DOHH2 (cell line): ENCODE measurements at regions not wholly inside any gene's neighbourhood (a gene's known extent, or its start where the extent isn't known, plus 50 kb on each side); places are given as distances from the start of the nearest gene placed in this dataset.

Experiments
- H3F3A ChIP-seq: fragments of 200-600 bp; sonication (generic), shearing (Covaris generic); 2 replicates; pipeline ENCODE4 v1.6.0; 2016; ENCODE audit warnings: antibody characterized with exemption, mild to moderate bottlenecking; ENCODE audit not compliant: control insufficient read depth, insufficient read depth
- H3K27ac ChIP-seq: fragments of 200-600 bp; sonication (generic); 2 replicates; pipeline ENCODE4 v1.5.1; 2014; ENCODE audit warnings: low read depth, mild to moderate bottlenecking, low read length, moderate library complexity
- H3K27me3 ChIP-seq: fragments of 200-600 bp; sonication (generic); 2 replicates; pipeline ENCODE4 v1.6.1; 2014; ENCODE audit warnings: mild to moderate bottlenecking, low read length, mixed read lengths; ENCODE audit not compliant: control insufficient read depth
- H3K36me3 ChIP-seq: fragments of 200-600 bp; sonication (generic); 2 replicates; pipeline ENCODE4 v1.6.1; 2014; ENCODE audit warnings: mild to moderate bottlenecking, low read length, moderate library complexity, mixed read lengths; ENCODE audit not compliant: control insufficient read depth
- H3K4me1 ChIP-seq: fragments of 200-600 bp; sonication (generic); 2 replicates; pipeline ENCODE4 v1.6.1; 2014; ENCODE audit warnings: mild to moderate bottlenecking, low read length, mixed read lengths; ENCODE audit not compliant: control insufficient read depth
- H3K4me2 ChIP-seq: fragments of 200-600 bp; sonication (generic); 2 replicates; pipeline ENCODE4 v1.6.0; 2014; ENCODE audit warnings: mild to moderate bottlenecking, low read length, moderate library complexity
- H3K4me3 ChIP-seq: fragments of 200-600 bp; sonication (generic); 2 replicates; pipeline ENCODE4 v1.5.1; 2014; ENCODE audit warnings: mild to moderate bottlenecking, low read length, mixed read lengths
- H3K79me2 ChIP-seq: fragments of 200-600 bp; sonication (generic); 2 replicates; pipeline ENCODE4 v1.6.1; 2014; ENCODE audit warnings: mild to moderate bottlenecking, low read length, mixed read lengths; ENCODE audit not compliant: control insufficient read depth
- H3K9me2 ChIP-seq: fragments of 200-600 bp; sonication (generic); replicated peaks from 2 replicates; pipeline ENCODE4 v1.6.1; 2014; ENCODE audit warnings: mild to moderate bottlenecking, low read length, mixed read lengths; ENCODE audit not compliant: control insufficient read depth
- H3K9me3 ChIP-seq: fragments of 200-600 bp; sonication (generic); 2 replicates; pipeline ENCODE4 v1.6.1; 2014; ENCODE audit warnings: antibody characterized with exemption, low read length, mixed read lengths; ENCODE audit not compliant: control insufficient read depth, insufficient read depth
- H4K20me1 ChIP-seq: fragments of 200-600 bp; sonication (generic); 2 replicates; pipeline ENCODE4 v1.6.0; 2014; ENCODE audit warnings: low read depth, mild to moderate bottlenecking, antibody characterized with exemption, low read length, moderate library complexity; ENCODE audit not compliant: control insufficient read depth, insufficient read depth
- EZH2phosphoT487 ChIP-seq: fragments of 200-600 bp; sonication (generic); IDR thresholded peaks from 2 replicates; pipeline ENCODE4 v1.6.1; 2017; ENCODE audit warnings: borderline replicate concordance, mild to moderate bottlenecking, antibody characterized with exemption, low read length, moderate library complexity, mixed read lengths
- TF ChIP-seq, protein P1 (sequence below): fragments of 200-600 bp; sonication (generic); IDR thresholded peaks from one replicate; pipeline ENCODE4 v1.5.1; 2014; ENCODE audit warnings: antibody characterized with exemption, mild to moderate bottlenecking, low read depth, low read length; ENCODE audit not compliant: poor library complexity, severe bottlenecking

DNA sequence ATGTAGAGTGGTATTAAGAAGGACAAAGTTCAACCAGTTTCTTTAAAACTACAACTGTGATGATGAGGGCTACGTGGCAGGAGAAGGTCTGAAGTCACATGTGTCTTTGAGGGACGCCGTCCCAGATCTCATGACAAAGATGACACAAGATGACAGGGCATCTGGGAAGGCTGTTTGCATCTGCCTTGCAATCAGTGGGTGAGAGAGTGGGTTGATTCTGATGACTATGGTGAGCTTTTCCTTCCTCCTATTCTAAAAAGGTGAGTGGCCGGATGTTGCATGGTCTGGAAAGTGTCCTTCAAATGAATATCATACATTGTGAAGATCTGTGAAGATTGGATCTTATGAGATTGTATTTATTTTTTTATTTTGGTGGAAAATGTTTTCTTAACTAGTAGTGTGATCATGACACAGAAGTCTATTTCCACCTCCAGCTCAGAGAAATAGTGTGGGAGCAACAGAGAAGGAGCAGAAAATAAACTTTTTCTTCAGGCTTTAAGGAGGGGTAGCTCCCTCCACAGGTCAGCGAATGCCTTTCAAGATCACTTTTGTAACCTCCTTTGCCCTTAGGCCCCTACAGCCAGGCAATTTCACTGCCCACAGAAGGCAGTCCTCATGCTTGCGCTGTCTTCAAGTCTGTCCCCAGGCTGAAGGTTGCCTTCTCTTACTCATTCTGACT lies 76.0 kb upstream of the ATF3 start:
- TF ChIP-seq, protein P1, sequence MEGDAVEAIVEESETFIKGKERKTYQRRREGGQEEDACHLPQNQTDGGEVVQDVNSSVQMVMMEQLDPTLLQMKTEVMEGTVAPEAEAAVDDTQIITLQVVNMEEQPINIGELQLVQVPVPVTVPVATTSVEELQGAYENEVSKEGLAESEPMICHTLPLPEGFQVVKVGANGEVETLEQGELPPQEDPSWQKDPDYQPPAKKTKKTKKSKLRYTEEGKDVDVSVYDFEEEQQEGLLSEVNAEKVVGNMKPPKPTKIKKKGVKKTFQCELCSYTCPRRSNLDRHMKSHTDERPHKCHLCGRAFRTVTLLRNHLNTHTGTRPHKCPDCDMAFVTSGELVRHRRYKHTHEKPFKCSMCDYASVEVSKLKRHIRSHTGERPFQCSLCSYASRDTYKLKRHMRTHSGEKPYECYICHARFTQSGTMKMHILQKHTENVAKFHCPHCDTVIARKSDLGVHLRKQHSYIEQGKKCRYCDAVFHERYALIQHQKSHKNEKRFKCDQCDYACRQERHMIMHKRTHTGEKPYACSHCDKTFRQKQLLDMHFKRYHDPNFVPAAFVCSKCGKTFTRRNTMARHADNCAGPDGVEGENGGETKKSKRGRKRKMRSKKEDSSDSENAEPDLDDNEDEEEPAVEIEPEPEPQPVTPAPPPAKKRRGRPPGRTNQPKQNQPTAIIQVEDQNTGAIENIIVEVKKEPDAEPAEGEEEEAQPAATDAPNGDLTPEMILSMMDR = no peak
- no peaks in the 10 kb centered on the region for H3K9me2 ChIP-seq
- H3K4me2 ChIP-seq = no peak overlapping the region
- H3K4me3 ChIP-seq = no peak overlapping the region
- H4K20me1 ChIP-seq = no peaks in the 10 kb centered on the region
- no peaks in the 10 kb centered on the region for H3K9me3 ChIP-seq
- no peak overlapping the region for H3K27ac ChIP-seq
- peaks cover 16% of the 10 kb centered on the region for H3K27me3 ChIP-seq
- no peaks in the 10 kb centered on the region for H3K4me1 ChIP-seq
- H3K79me2 ChIP-seq = no peaks in the 10 kb centered on the region
- H3K36me3 ChIP-seq = no peaks in the 10 kb centered on the region
- no peaks in the 10 kb centered on the region for H3F3A ChIP-seq

DNA sequence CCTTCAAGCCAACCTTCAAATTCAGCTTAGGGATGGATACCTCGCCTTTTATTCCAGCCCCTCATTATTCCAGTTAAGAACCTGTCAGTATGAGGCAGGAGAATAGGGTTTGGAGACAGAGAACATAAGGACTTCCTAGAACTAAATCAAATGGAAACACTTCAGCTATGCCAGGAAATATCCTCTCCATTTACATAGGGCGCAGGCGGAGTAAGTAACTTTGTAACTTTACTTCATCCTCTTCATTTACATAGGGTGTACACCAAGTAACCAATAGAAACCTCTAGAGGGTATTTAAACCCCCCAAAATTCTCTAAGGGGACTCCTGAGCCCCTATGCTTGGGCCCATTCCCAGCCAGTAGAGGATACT lies 75.4 kb upstream of the ATF3 start:
- TF ChIP-seq, protein P1 = no peak
- Histone ChIP-seq H3K79me2 (no peaks in the 10 kb centered on the region), H3K27ac (no peak overlapping the region), H3K27me3 (peaks cover 15% of the 10 kb centered on the region), H3K9me2 (no peaks in the 10 kb centered on the region), H3K9me3 (no peaks in the 10 kb centered on the region), H3K4me2 (no peak overlapping the region), H3K4me3 (no peak overlapping the region), H3K4me1 (no peaks in the 10 kb centered on the region), H3F3A (no peaks in the 10 kb centered on the region), H4K20me1 (no peaks in the 10 kb centered on the region), H3K36me3 (no peaks in the 10 kb centered on the region)

DNA sequence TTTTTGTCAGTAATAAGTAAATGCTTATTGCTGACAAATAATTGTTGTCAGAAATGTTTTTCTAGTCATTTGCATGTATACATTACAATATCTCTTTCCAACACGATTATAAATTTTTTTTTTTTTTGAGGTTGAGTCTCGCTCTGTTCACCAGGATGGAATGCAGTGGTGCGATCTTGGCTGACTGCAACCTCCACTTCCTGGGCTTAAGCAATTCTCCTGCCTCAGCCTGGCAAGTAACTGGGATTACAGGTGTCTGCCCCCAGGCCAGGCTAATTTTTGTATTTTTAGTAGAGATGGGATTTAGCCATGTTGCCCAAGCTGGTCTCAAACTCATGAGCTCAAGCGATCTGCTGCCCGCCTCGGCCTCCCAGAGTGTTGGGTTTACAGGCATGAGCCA lies 72.0 kb upstream of the ATF3 start:
- no peaks in the 10 kb centered on the region for H3K4me1 ChIP-seq
- peaks cover 5% of the 10 kb centered on the region; the same call in 1 of the 2 replicates for H3K27me3 ChIP-seq
- no peaks in the 10 kb centered on the region for H4K20me1 ChIP-seq
- no peak overlapping the region for H3K4me3 ChIP-seq
- H3F3A ChIP-seq = no peaks in the 10 kb centered on the region
- H3K79me2 ChIP-seq = no peaks in the 10 kb centered on the region
- H3K36me3 ChIP-seq = no peaks in the 10 kb centered on the region
- TF ChIP-seq EZH2phosphoT487 = no peak
- TF ChIP-seq, protein P1 = no peak
- no peak overlapping the region for H3K27ac ChIP-seq
- H3K9me3 ChIP-seq = no peaks in the 10 kb centered on the region
- H3K9me2 ChIP-seq = no peaks in the 10 kb centered on the region
- H3K4me2 ChIP-seq = no peak overlapping the region
